ENCODE measurements at regions not wholly inside any gene's neighbourhood (a gene's known extent, or its start where the extent isn't known, plus 50 kb on each side); places are given as distances from the start of the nearest gene placed in this dataset.
A peak's percentile ranks its signal among the peaks of the same experiment; 100 is the strongest.
"Not testable (repeated sequence)": the region's sequence is repeated elsewhere in the genome, so short reads cannot be mapped to it uniquely, and the experiment has no call there.

DNA sequence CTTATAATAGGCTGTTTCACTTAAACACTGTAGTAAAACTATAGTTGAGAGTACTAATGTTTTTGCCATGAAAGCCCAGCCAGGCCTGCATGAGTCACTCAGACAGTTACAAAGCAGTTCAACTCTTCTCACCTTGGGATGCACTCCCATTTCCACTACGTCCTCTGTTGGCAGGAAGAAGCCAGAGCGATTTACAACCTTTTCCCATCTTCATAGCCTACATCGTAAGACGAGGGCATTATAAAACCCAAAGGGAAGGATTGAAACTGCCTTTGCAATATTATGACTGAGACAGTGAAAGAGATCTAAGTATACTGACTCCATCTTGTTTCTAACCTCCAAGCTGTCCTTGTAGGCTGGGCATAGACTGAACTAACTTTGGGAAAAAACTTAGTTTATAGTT is 71.8 kb upstream of the CSF1 start:
- H3K4me1 ChIP-seq = peaks cover 17% of the 10 kb centered on the region
- TF ChIP-seq, protein P1, sequence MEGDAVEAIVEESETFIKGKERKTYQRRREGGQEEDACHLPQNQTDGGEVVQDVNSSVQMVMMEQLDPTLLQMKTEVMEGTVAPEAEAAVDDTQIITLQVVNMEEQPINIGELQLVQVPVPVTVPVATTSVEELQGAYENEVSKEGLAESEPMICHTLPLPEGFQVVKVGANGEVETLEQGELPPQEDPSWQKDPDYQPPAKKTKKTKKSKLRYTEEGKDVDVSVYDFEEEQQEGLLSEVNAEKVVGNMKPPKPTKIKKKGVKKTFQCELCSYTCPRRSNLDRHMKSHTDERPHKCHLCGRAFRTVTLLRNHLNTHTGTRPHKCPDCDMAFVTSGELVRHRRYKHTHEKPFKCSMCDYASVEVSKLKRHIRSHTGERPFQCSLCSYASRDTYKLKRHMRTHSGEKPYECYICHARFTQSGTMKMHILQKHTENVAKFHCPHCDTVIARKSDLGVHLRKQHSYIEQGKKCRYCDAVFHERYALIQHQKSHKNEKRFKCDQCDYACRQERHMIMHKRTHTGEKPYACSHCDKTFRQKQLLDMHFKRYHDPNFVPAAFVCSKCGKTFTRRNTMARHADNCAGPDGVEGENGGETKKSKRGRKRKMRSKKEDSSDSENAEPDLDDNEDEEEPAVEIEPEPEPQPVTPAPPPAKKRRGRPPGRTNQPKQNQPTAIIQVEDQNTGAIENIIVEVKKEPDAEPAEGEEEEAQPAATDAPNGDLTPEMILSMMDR (IDR thresholded peaks at IDR 0.05; ENCODE audit: low read depth, low read length) = peak; percentile 16; the same call in 1 of the 2 replicates
- no peak overlapping the region for H3K4me3 ChIP-seq (ENCODE audit: low read depth, low read length)
- DNase-seq = peak; percentile 40
- H3K27me3 ChIP-seq = no peaks in the 10 kb centered on the region
- no peaks in the 10 kb centered on the region; the same call in 1 of the 2 replicates for H3K9me3 ChIP-seq
- no peaks in the 10 kb centered on the region for H3K36me3 ChIP-seq

- Histone ChIP-seq H3K27me3 (no peaks in the 10 kb centered on the region), H3K4me3 (ENCODE audit: low read depth, low read length) (no peak overlapping the region), H3K4me1 (peaks cover 17% of the 10 kb centered on the region), H3K9me3 (no peaks in the 10 kb centered on the region; the same call in 1 of the 2 replicates), H3K36me3 (no peaks in the 10 kb centered on the region)
- TF ChIP-seq, protein P1 (IDR thresholded peaks at IDR 0.05; ENCODE audit: low read depth, low read length) = no peak
- no peak for DNase-seq
These were observed 72.6 kb upstream of the CSF1 start for GRCh38 chr1:109837852-109838570.

DNA sequence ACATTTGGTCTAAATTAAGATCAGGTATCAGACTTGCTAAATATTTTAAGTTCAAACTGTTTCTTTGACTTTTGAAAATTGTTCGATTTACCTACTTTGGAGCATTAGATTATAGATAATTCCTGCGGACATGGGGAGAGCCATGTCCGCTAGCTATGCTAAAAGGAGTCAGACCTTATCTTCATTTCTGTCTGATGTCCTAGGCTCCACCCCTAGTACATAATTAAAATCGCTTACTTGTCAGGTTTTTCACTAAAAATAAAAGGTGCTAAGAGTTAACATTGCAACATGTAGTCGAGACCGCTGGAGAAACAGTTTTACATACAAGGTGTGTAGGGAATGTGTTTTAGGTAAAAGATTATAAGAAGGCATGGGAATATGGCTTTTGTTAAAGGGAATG is 71.9 kb upstream of the EPS8L3 start:
- H3K27me3 ChIP-seq; H3K36me3 ChIP-seq; H3K4me3 ChIP-seq (ENCODE audit: low read depth, low read length); H3K9me3 ChIP-seq; DNase-seq: not testable (repeated sequence)
- H3K4me1 ChIP-seq = peaks cover 17% of the 10 kb centered on the region

DNA sequence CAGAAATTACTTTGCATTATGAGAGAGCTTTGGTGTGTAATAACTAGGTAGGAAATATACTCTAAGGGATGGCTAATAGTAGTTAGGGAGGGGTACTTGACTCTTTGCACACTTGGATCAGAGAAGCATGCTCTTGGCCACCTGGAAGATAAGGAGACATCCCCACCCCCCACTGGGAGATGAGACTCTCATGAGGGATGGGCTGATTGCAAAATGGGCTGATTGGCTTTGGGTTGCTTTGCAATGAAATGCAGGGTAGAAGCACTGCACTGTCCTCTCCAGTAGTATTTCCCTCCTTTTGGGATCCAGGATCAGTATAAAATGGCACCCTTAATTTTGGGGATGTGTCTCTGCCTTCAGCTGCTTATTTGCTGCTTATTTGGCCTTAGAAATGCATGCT is 71.2 kb upstream of the EPS8L3 start:
- TF ChIP-seq, protein P1 (IDR thresholded peaks at IDR 0.05; ENCODE audit: low read depth, low read length) = no peak
- Histone ChIP-seq H3K9me3 (no peaks in the 10 kb centered on the region; the same call in none of the 2 replicates), H3K4me3 (ENCODE audit: low read depth, low read length) (no peak overlapping the region), H3K4me1 (peaks cover 17% of the 10 kb centered on the region), H3K36me3 (no peaks in the 10 kb centered on the region), H3K27me3 (no peaks in the 10 kb centered on the region)
- no peak for DNase-seq

GRCh38 chr1:109832945-109833344 is 69.2 kb upstream of the EPS8L3 start:
- Histone ChIP-seq H3K4me1 (peaks cover 4% of the 10 kb centered on the region; the same call in 1 of the 2 replicates), H3K27me3 (no peaks in the 10 kb centered on the region), H3K36me3 (no peaks in the 10 kb centered on the region), H3K4me3 (ENCODE audit: low read depth, low read length) (no peak overlapping the region), H3K9me3 (no peaks in the 10 kb centered on the region; the same call in none of the 2 replicates)
- TF ChIP-seq, protein P1 (IDR thresholded peaks at IDR 0.05; ENCODE audit: low read depth, low read length) = no peak
- DNase-seq = no peak

DNA sequence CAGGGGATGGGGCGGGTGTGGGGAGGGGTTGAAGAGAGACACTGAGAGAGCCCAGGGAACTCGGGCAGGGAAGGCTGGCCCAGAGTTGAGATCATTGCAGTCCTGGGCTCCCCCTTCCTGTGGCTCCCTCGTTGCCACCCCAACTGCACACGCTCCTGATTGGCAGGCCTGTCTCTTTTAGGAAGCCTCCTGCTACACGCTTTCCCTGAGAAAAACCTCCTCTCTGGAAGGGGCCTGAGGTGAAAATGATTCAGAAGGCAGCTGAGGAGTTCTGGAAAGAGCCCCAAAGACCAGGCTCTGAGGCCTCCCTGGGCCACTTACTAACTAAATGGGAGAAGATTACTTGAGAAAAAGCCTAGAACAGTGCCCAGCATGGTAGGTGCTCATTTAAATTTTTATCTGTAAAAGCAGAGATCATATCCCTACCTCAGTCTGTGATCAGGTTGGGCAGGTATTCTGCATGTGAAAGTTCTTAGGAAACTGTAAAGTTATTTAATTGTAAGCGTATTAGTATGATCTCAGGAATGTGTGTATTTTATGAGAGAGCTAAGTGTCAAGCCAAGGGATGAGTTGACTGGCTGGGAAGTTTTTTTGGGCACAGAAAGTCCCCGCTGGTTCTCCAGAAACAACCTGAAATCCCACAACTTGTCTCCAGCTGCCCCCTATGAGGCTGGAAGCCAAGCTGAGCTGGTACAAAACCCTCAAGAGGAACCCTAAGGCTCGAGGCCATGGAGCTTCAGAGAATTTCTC is 65.2 kb upstream of the EPS8L3 start:
- no peak overlapping the region for H3K4me3 ChIP-seq (ENCODE audit: low read depth, low read length)
- DNase-seq = no peak

More for the DNA sequence above, 65.2 kb upstream of the EPS8L3 start:
- Histone ChIP-seq H3K36me3 (no peaks in the 10 kb centered on the region), H3K4me1 (no peaks in the 10 kb centered on the region), H3K27me3 (no peaks in the 10 kb centered on the region), H3K9me3 (no peaks in the 10 kb centered on the region; the same call in 1 of the 2 replicates)
- TF ChIP-seq, protein P1 (IDR thresholded peaks at IDR 0.05; ENCODE audit: low read depth, low read length) = no peak
